IMR-90 (cell line): ENCODE measurements at regions not wholly inside any gene's neighbourhood (a gene's known extent, or its start where the extent isn't known, plus 50 kb on each side); places are given as distances from the start of the nearest gene placed in this dataset.

Experiments used
- ATAC-seq: fragments of 200-7000 bp; cut with Tn5 transposase; 2 replicates; pipeline ENCODE4 v1.9.1; 2020; ENCODE audit warnings: low read depth, mild to moderate bottlenecking, moderate library complexity
- BruUV-seq: library from RNA; stranded (reverse); fragments of 400-500 nt; replicated peaks from 2 replicates; lab custom pipeline; 2021; lab: Mats Ljungman, UMichigan
- CTCF ChIA-PET: fragments of 300-600 bp; formaldehyde crosslinking; extraction: SDS; loops from one replicate; lab custom pipeline; 2021; ENCODE audit warnings: antibody characterized with exemption; lab: Yijun Ruan, JAX
- POLR2A ChIA-PET: fragments of 300-600 bp; sonication (Branson Sonifier 250); formaldehyde crosslinking; loops from one replicate; lab custom pipeline; 2022; ENCODE audit warnings: antibody characterized with exemption; ENCODE audit not compliant: unreplicated experiment; lab: Charles Lee
- DNase-seq: peaks from one replicate; pipeline ENCODE4 v3.0.0; 2013
- H2AFZ ChIP-seq: replicated peaks from 2 replicates; pipeline ENCODE3; 2013; ENCODE audit warnings: low read length, mild to moderate bottlenecking; ENCODE audit not compliant: poor library complexity
- H2AK5ac ChIP-seq: 2 replicates; pipeline ENCODE4 v1.6.1; 2013; ENCODE audit warnings: low read depth, low read length, inconsistent platforms
- H2AK9ac ChIP-seq: replicated peaks from 2 replicates; pipeline ENCODE3; 2013; ENCODE audit warnings: mild to moderate bottlenecking, low read depth, low read length, moderate library complexity; ENCODE audit not compliant: poor library complexity
- H2BK120ac ChIP-seq: 2 replicates; pipeline ENCODE4 v1.6.1; 2013; ENCODE audit warnings: low read depth, low read length, inconsistent platforms
- H2BK15ac ChIP-seq: 3 replicates; pipeline ENCODE4 v1.6.1; 2013; ENCODE audit warnings: low read depth, low read length, inconsistent platforms
- H2BK20ac ChIP-seq: 2 replicates; pipeline ENCODE4 v1.6.1; 2013; ENCODE audit warnings: low read depth, mild to moderate bottlenecking, inconsistent platforms, low read length, moderate library complexity
- H2BK5ac ChIP-seq: 2 replicates; pipeline ENCODE4 v1.6.1; 2013; ENCODE audit warnings: mild to moderate bottlenecking, low read depth, low read length, inconsistent platforms; ENCODE audit not compliant: poor library complexity, severe bottlenecking
- H3K14ac ChIP-seq: replicated peaks from 2 replicates; pipeline ENCODE4 v1.6.1; 2013; ENCODE audit warnings: low read depth, low read length, inconsistent platforms
- H3K18ac ChIP-seq: 2 replicates; pipeline ENCODE4 v1.6.1; 2013; ENCODE audit warnings: low read depth, low read length, control low read depth
- H3K23ac ChIP-seq: 2 replicates; pipeline ENCODE4 v1.6.1; 2013; ENCODE audit warnings: low read depth, low read length, inconsistent platforms
- H3K27ac ChIP-seq: 2 replicates; pipeline ENCODE4 v1.5.1; 2013; ENCODE audit warnings: mild to moderate bottlenecking, control low read depth, low read length; ENCODE audit not compliant: insufficient read depth
- H3K27me3 ChIP-seq: 2 replicates; pipeline ENCODE4 v1.6.1; 2013; ENCODE audit warnings: low read length; ENCODE audit not compliant: control insufficient read depth, insufficient read depth
- H3K36me3 ChIP-seq: 2 replicates; pipeline ENCODE4 v1.6.1; 2013; ENCODE audit warnings: low read length, mixed read lengths; ENCODE audit not compliant: control insufficient read depth, insufficient read depth
- H3K4ac ChIP-seq: 2 replicates; pipeline ENCODE4 v1.6.1; 2013; ENCODE audit warnings: low read depth, low read length, inconsistent platforms
- H3K4me1 ChIP-seq: 2 replicates; pipeline ENCODE4 v1.6.1; 2013; ENCODE audit warnings: low read length, mixed read lengths; ENCODE audit not compliant: control insufficient read depth, insufficient read depth
- H3K4me2 ChIP-seq: 2 replicates; pipeline ENCODE4 v1.6.1; 2013; ENCODE audit warnings: low read depth, mild to moderate bottlenecking, control low read depth, low read length, moderate library complexity
- H3K4me3 ChIP-seq: 2 replicates; pipeline ENCODE4 v1.5.1; 2013; ENCODE audit warnings: low read depth, mild to moderate bottlenecking, control low read depth, low read length, moderate library complexity; ENCODE audit not compliant: insufficient read depth
- H3K56ac ChIP-seq: 2 replicates; pipeline ENCODE4 v1.6.1; 2013; ENCODE audit warnings: low read length, inconsistent platforms; ENCODE audit not compliant: insufficient read depth; ENCODE audit errors: extremely low read depth
- H3K79me1 ChIP-seq, 2 experiments: 2 replicates each; pipeline ENCODE4 v1.6.1; 2013; ENCODE audit warnings: low read length in 2 of 2, inconsistent platforms in 1 of 2, low read depth in 1 of 2
- H3K9ac ChIP-seq: 2 replicates; pipeline ENCODE4 v1.6.1; 2013; ENCODE audit warnings: low read depth, low read length, control low read depth
- H3K9me1 ChIP-seq: 2 replicates; pipeline ENCODE4 v1.6.1; 2013; ENCODE audit warnings: low read length, inconsistent platforms; ENCODE audit not compliant: insufficient read depth
- H3K9me3 ChIP-seq: 2 replicates; pipeline ENCODE4 v1.6.1; 2013; ENCODE audit warnings: low read length; ENCODE audit not compliant: control insufficient read depth, insufficient read depth
- H4K20me1 ChIP-seq: 2 replicates; pipeline ENCODE4 v1.6.1; 2013; ENCODE audit warnings: low read length, inconsistent platforms; ENCODE audit not compliant: insufficient read depth
- H4K5ac ChIP-seq: 2 replicates; pipeline ENCODE4 v1.6.1; 2013; ENCODE audit warnings: mild to moderate bottlenecking, low read depth, low read length, control low read depth
- H4K8ac ChIP-seq, 2 experiments: 2 replicates each; pipeline ENCODE4 v1.6.1; 2013; ENCODE audit warnings: low read depth in 2 of 2, low read length in 2 of 2, control low read depth in 1 of 2, inconsistent platforms in 1 of 2
- H4K91ac ChIP-seq: 2 replicates; pipeline ENCODE4 v1.6.1; 2013; ENCODE audit warnings: low read depth, low read length, inconsistent platforms; ENCODE audit not compliant: insufficient read depth
- BHLHE40 ChIP-seq: fragments of 150-350 bp; IDR thresholded peaks from 2 replicates; pipeline ENCODE4 v1.6.1; 2016; ENCODE audit warnings: mild to moderate bottlenecking, low read depth, low read length
- CEBPB ChIP-seq: IDR thresholded peaks from 2 replicates; pipeline ENCODE4 v1.6.1; 2012; ENCODE audit warnings: low read depth, low read length, improper control_type of control experiment
- CHD1 ChIP-seq: IDR thresholded peaks from 2 replicates; pipeline ENCODE4 v1.6.1; 2012; ENCODE audit warnings: low read depth, low read length, improper control_type of control experiment
- FOS ChIP-seq: fragments of 150-350 bp; IDR thresholded peaks from 2 replicates; pipeline ENCODE4 v1.6.1; 2016; ENCODE audit warnings: low read depth, low read length
- MAFK ChIP-seq: IDR thresholded peaks from 2 replicates; pipeline ENCODE4 v1.6.1; 2012; ENCODE audit warnings: low read depth, low read length, improper control_type of control experiment
- NFE2L2 ChIP-seq: fragments of 150-350 bp; IDR thresholded peaks from 2 replicates; pipeline ENCODE4 v1.6.1; 2016; ENCODE audit warnings: low read depth, mild to moderate bottlenecking, low read length
- POLR2A ChIP-seq: IDR thresholded peaks from 2 replicates; pipeline ENCODE4 v1.6.1; 2012; ENCODE audit warnings: mild to moderate bottlenecking, low read depth, low read length
- RAD21 ChIP-seq: IDR thresholded peaks from 2 replicates; pipeline ENCODE4 v1.6.1; 2012; ENCODE audit warnings: low read length, improper control_type of control experiment
- RCOR1 ChIP-seq: IDR thresholded peaks from 2 replicates; pipeline ENCODE4 v1.6.1; 2012; ENCODE audit warnings: mild to moderate bottlenecking, low read length, improper control_type of control experiment; ENCODE audit not compliant: insufficient replicate concordance
- RFX5 ChIP-seq: IDR thresholded peaks from 2 replicates; pipeline ENCODE4 v1.8.0; 2012; ENCODE audit warnings: low read depth, mild to moderate bottlenecking, low read length, moderate library complexity
- SMC3 ChIP-seq: fragments of 150-350 bp; IDR thresholded peaks from 2 replicates; pipeline ENCODE4 v1.6.1; 2016; ENCODE audit warnings: low read depth, mild to moderate bottlenecking, antibody characterized with exemption, low read length, moderate library complexity
- WGBS, 2 experiments: methylation state at CpG; one replicate each; pipeline versions ENCODE4 v1.1.5 to v1.1.7; 2013; ENCODE audit warnings: missing lambda C conversion rate in 2 of 2; ENCODE audit not compliant: insufficient read length in 1 of 2; ENCODE audit errors: extremely low coverage in 2 of 2; 5-methylcytosine and 5-hydroxymethylcytosine counted together
- dilution Hi-C: fragments of 300-500 bp; cut with HindIII; formaldehyde crosslinking; loops from one replicate; pipeline ENCODE4 v1.14.3; 2018; ENCODE audit warnings: low sequenced_read_pairs; ENCODE audit not compliant: unreplicated experiment
- in situ Hi-C: fragments of 300-500 bp; cut with MboI; formaldehyde crosslinking; loops from 3 replicates; pipeline ENCODE4 v1.14.3; 2019; ENCODE audit warnings: low sequenced_read_pairs, inconsistent platforms, mixed read lengths
- intact Hi-C: fragments of 100-400 bp; cut with micrococcal nuclease; formaldehyde crosslinking; loops from 2 replicates; pipeline ENCODE4 v1.10.0; 2022
- TF ChIP-seq, protein P1 (sequence below): fragments of 150-350 bp; IDR thresholded peaks from 2 replicates; pipeline ENCODE4 v1.6.1; 2017; ENCODE audit warnings: mild to moderate bottlenecking, antibody characterized with exemption, low read length, low read depth
- TF ChIP-seq, protein P2 (sequence below): fragments of 150-350 bp; IDR thresholded peaks from 2 replicates; pipeline ENCODE4 v1.6.1; 2016; ENCODE audit warnings: low read depth, mild to moderate bottlenecking, low read length, moderate library complexity, borderline replicate concordance

DNA sequence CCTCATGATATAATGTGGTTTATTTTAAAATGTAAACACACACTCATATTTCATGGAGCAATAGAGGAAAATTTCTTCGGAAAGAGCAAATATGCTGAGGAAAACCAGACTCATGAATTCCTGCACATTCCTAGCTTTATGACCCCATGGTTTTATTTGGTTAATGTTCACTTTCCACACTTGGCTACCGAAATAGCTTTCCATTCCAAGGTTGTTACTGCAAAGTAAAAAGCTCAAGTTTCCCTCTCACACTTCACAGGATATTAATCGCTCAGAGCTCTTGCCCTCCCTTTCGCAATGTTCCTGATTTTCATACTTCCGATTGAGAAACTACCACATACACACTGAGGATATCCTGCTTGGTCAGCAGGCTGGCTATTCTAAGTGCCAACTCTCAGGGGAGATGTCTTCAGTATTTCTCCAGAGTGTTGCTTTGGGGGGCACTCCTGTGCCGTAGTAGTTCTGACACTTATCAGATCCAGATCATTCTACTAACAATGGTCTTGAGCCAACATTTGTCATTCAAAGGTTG is 77.5 kb upstream of the STEAP1B start:
- peak; percentile 88 for ATAC-seq
- H3K79me1 ChIP-seq: no peaks in the 10 kb centered on the region
- peak overlapping the region; percentile 21; the same call in 1 of the 2 replicates for H3K56ac ChIP-seq
- peak overlapping the region; percentile 96 for H2BK5ac ChIP-seq
- H4K91ac ChIP-seq: peak overlapping the region; percentile 44
- peak overlapping the region; percentile 67 for H2BK120ac ChIP-seq
- peak overlapping the region; percentile 41; the same call in 1 of the 2 replicates for H2AK5ac ChIP-seq
- ChIA-PET CTCF (interaction anchor here (0.9 to 1.3 kb wide), 4 partner anchors 14 to 149 kb away, joined by 3 to 6 read pairs (median 5); partner anchors contain the start of gene IL6), POLR2A (interaction anchor here (0.9 to 1.1 kb wide), 3 partner anchors 12 to 149 kb away, joined by 3 to 8 read pairs (median 6); partner anchors contain the start of gene IL6)
- WGBS, 2 experiments: 0% methylated on average over 2 of the region's 6 CpGs; no CpG with 5 or more reads in 1 of the 2 experiments
- intact Hi-C loops: loop anchor here (1.0 kb wide), 2 partner anchors 16 to 150 kb away; partner anchors contain the start of gene IL6
- peak overlapping the region in 1 of 2 experiments; percentile 73; a peak in 2 of 4 replicates for H4K8ac ChIP-seq
- in situ Hi-C loops: no loop called here
- peaks cover 5% of the 10 kb centered on the region; the same call in 1 of the 2 replicates for H3K9me3 ChIP-seq
- no peak overlapping the region for H2AK9ac ChIP-seq
- peak overlapping the region; percentile 85 for H3K27ac ChIP-seq
- TF ChIP-seq, protein P1, sequence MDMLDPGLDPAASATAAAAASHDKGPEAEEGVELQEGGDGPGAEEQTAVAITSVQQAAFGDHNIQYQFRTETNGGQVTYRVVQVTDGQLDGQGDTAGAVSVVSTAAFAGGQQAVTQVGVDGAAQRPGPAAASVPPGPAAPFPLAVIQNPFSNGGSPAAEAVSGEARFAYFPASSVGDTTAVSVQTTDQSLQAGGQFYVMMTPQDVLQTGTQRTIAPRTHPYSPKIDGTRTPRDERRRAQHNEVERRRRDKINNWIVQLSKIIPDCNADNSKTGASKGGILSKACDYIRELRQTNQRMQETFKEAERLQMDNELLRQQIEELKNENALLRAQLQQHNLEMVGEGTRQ: no peak
- TF ChIP-seq RCOR1: no peak
- TF ChIP-seq CHD1: no peak
- TF ChIP-seq, protein P2, sequence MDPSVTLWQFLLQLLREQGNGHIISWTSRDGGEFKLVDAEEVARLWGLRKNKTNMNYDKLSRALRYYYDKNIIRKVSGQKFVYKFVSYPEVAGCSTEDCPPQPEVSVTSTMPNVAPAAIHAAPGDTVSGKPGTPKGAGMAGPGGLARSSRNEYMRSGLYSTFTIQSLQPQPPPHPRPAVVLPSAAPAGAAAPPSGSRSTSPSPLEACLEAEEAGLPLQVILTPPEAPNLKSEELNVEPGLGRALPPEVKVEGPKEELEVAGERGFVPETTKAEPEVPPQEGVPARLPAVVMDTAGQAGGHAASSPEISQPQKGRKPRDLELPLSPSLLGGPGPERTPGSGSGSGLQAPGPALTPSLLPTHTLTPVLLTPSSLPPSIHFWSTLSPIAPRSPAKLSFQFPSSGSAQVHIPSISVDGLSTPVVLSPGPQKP: no peak
- TF ChIP-seq BHLHE40: peak; percentile 51; the same call in 1 of the 2 replicates
- TF ChIP-seq NFE2L2: peak; percentile 16; the same call in 1 of the 2 replicates
- TF ChIP-seq FOS: 0 out of 2 replicates have a peak, but pooled peaks have one; percentile 15
- TF ChIP-seq CEBPB: peak; percentile 99
- no peak for TF ChIP-seq POLR2A
- no peak for TF ChIP-seq SMC3
- TF ChIP-seq MAFK: peak; percentile 76
- TF ChIP-seq RFX5: no peak
- TF ChIP-seq RAD21: peak; percentile 11; the same call in 1 of the 2 replicates
- H2BK15ac ChIP-seq: no peak overlapping the region; the same call in 2 of the 3 replicates
- no peak overlapping the region for H3K4me3 ChIP-seq
- BruUV-seq: no TSS peak
- peak overlapping the region; percentile 76; the same call in 1 of the 2 replicates for H3K4me2 ChIP-seq
- peak overlapping the region; percentile 69 for H3K4ac ChIP-seq
- peak overlapping the region; percentile 54; the same call in 1 of the 2 replicates for H4K5ac ChIP-seq
- peaks cover 9% of the 10 kb centered on the region for H3K4me1 ChIP-seq
- peak overlapping the region; percentile 10 for H2AFZ ChIP-seq
- H3K18ac ChIP-seq: peak overlapping the region; percentile 94
- H2BK20ac ChIP-seq: peak overlapping the region; percentile 36; the same call in 1 of the 2 replicates
- no peaks in the 10 kb centered on the region for H3K36me3 ChIP-seq
- dilution Hi-C loops: no loop called here
- H3K27me3 ChIP-seq: no peaks in the 10 kb centered on the region
- DNase-seq: peak; percentile 98
- H3K23ac ChIP-seq: peak overlapping the region; percentile 53; the same call in 1 of the 2 replicates
- H3K9ac ChIP-seq: 0 out of 2 replicates have a peak overlapping the region, but pooled peaks have one; percentile 17
- no peaks in the 10 kb centered on the region for H4K20me1 ChIP-seq
- peak overlapping the region; percentile 61; the same call in 1 of the 2 replicates for H3K14ac ChIP-seq
- H3K9me1 ChIP-seq: peaks cover 2% of the 10 kb centered on the region; the same call in 1 of the 2 replicates
